Gastrocnemius medialis (tissue), 4 donors: ENCODE measurements at regions not wholly inside any gene's neighbourhood (a gene's known extent, or its start where the extent isn't known, plus 50 kb on each side); places are given as distances from the start of the nearest gene placed in this dataset.

Source experiments
- ATAC-seq, 2 donors: fragments of 150-250 bp; one replicate each; pipeline ENCODE4 v1.9.1; 2016
- DNase-seq, 2 donors: peaks; one replicate each; pipeline ENCODE4 v3.0.0-alpha.2; 2019
- H3K27ac ChIP-seq, 4 donors: fragments of 200-600 bp; sonication (generic); 1 replicate in 1 of 4; 2 replicates in 3 of 4; pipeline ENCODE4 v1.5.1; 2016 to 2018; ENCODE audit warnings: mild to moderate bottlenecking in 2 of 4, moderate library complexity in 1 of 4
- H3K27me3 ChIP-seq, 3 donors: fragments of 200-600 bp; sonication (generic) in 2 of 3; 1 replicate in 1 of 3; 2 replicates in 2 of 3; pipeline versions ENCODE4 v1.5.1 to v1.6.0; 2016 to 2019; ENCODE audit warnings: mild to moderate bottlenecking in 1 of 3, moderate library complexity in 1 of 3
- H3K36me3 ChIP-seq, 2 donors: fragments of 200-600 bp; sonication (generic) in 1 of 2; one replicate each; pipeline ENCODE4 v1.5.1; 2017 to 2018
- H3K4me1 ChIP-seq, 2 donors: fragments of 200-600 bp; sonication (generic) in 1 of 2; one replicate each; pipeline ENCODE4 v1.5.1; 2016 to 2017; ENCODE audit warnings: mild to moderate bottlenecking in 2 of 2
- H3K4me3 ChIP-seq, 4 donors: fragments of 200-600 bp; sonication (generic) in 3 of 4; 1 replicate in 1 of 4; 2 replicates in 3 of 4; pipeline ENCODE4 v1.5.1; 2016 to 2019; ENCODE audit warnings: mild to moderate bottlenecking in 2 of 4
- H3K9me3 ChIP-seq, 3 donors: fragments of 200-600 bp; sonication (generic) in 2 of 3; 1 replicate in 1 of 3; 2 replicates in 2 of 3; pipeline ENCODE4 v1.5.1; 2016 to 2019
- CTCF ChIP-seq, 5 experiments: fragments of 450-650 bp in 3 of 5; fragments of 200-600 bp in 2 of 5; sonication (generic) in 2 of 5; IDR thresholded peaks in 4 of 5; conservative IDR thresholded peaks in 1 of 5; 1 replicate in 4 of 5; 2 replicates in 1 of 5; pipeline ENCODE4 v1.5.1; 2016 to 2019; ENCODE audit warnings: antibody characterized with exemption in 5 of 5, mild to moderate bottlenecking in 3 of 5, moderate library complexity in 3 of 5
- POLR2A ChIP-seq, 2 donors: fragments of 450-650 bp; IDR thresholded peaks; one replicate each; pipeline ENCODE4 v1.6.1; 2017; ENCODE audit warnings: antibody characterized with exemption in 2 of 2, mild to moderate bottlenecking in 2 of 2, moderate library complexity in 2 of 2
- in situ Hi-C, 4 donors: fragments of 200-750 bp; cut with MboI; loops; one replicate each; pipeline versions ENCODE4 v1.15.0 to v1.8.0; 2017; ENCODE audit warnings: low sequenced_read_pairs in 4 of 4
- intact Hi-C: fragments of 100-400 bp; cut with DNase I; formaldehyde crosslinking; loops from one replicate; pipeline ENCODE4 v1.15.1; 2023; ENCODE audit warnings: low total_unique reads

DNA sequence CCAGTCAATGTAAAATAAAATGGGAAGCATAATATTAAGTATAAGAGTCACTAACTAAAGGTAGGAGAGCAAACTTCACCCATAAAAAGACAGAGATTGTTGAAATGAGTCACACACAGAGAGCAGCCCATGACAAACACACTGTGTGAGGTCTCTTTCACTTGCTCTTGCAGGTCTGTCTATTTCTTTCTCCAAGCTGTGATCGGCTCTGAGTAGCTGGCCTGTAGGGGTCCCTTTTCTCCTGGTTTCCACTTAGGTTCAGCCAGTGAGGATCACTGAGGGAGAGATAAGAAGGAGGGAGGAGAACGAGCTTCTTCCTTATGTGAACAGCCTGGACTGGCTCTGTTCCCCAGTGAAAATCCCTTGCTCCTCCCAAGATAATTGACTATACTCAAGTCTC is 133.7 kb upstream of the HS3ST3A1 start:
- Histone ChIP-seq H3K4me1 (no peaks in the 10 kb centered on the region), H3K27ac (no peak overlapping the region), H3K27me3 (no peaks in the 10 kb centered on the region), H3K9me3 (no peaks in the 10 kb centered on the region), H3K36me3 (no peaks in the 10 kb centered on the region), H3K4me3 (no peak overlapping the region)
- intact Hi-C loops, result no loop called here
- ATAC-seq, result no peak
- in situ Hi-C loops, result no loop called here
- no peak for DNase-seq
- TF ChIP-seq CTCF (IDR thresholded peaks at IDR 0.05 in 4 of 5, conservative IDR thresholded peaks at IDR 0.05 in 1 of 5), result no peak
- no peak for TF ChIP-seq POLR2A (IDR thresholded peaks at IDR 0.05)

DNA sequence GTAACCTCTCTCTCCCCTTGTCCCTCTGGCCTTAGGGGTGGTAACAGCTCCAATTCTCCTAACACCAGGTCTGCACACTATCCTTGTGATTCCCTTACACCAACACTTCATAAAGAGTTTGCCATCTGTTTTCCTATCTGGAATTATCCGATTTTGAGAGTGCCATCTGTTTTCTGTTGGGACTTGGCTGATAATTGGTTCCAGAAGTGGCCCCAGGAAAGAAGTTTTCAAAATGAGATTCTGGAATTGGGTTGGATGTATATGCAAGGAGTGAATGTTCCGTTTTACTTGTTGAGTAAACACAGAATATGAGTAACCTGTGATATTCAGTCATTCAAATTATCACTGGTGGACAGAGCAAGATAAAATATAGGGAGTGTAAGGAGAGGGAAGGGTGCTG is 134.1 kb upstream of the HS3ST3A1 start:
- Histone ChIP-seq H3K36me3 (no peaks in the 10 kb centered on the region), H3K4me1 (no peaks in the 10 kb centered on the region), H3K27me3 (no peaks in the 10 kb centered on the region), H3K9me3 (no peaks in the 10 kb centered on the region), H3K4me3 (no peak overlapping the region), H3K27ac (no peak overlapping the region)
- intact Hi-C loops (no loop called here), in situ Hi-C loops (no loop called here)
- TF ChIP-seq CTCF (IDR thresholded peaks at IDR 0.05 in 4 of 5, conservative IDR thresholded peaks at IDR 0.05 in 1 of 5), result no peak
- TF ChIP-seq POLR2A (IDR thresholded peaks at IDR 0.05), result no peak
- ATAC-seq (no peak), DNase-seq (no peak)

DNA sequence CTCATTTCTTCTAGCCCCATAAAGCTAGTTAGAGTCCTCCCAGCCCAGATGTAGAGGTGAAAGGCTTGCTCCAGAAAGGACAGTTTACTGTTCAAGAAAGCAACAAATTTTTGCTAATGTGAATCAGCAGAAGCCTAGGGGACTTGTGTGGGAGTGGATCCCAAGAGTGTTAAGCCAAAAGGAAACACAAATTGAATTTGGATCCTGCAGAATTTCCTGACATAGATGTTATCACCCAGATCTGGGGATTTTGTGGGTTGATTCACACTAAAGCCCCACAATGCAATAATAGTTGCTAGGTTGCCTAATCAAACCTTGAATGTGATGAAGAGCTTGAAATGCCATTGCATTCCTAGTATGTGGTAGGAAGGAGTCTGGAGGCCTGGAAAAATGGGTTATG is 135.2 kb upstream of the HS3ST3A1 start:
- Histone ChIP-seq H3K36me3 (no peaks in the 10 kb centered on the region), H3K27ac (no peak overlapping the region), H3K4me3 (no peak overlapping the region), H3K9me3 (no peaks in the 10 kb centered on the region), H3K27me3 (no peaks in the 10 kb centered on the region), H3K4me1 (no peaks in the 10 kb centered on the region)
- DNase-seq (no peak), ATAC-seq (no peak)
- intact Hi-C loops (no loop called here), in situ Hi-C loops (no loop called here)
- TF ChIP-seq CTCF (IDR thresholded peaks at IDR 0.05 in 4 of 5, conservative IDR thresholded peaks at IDR 0.05 in 1 of 5) (no peak), POLR2A (IDR thresholded peaks at IDR 0.05) (no peak)

DNA sequence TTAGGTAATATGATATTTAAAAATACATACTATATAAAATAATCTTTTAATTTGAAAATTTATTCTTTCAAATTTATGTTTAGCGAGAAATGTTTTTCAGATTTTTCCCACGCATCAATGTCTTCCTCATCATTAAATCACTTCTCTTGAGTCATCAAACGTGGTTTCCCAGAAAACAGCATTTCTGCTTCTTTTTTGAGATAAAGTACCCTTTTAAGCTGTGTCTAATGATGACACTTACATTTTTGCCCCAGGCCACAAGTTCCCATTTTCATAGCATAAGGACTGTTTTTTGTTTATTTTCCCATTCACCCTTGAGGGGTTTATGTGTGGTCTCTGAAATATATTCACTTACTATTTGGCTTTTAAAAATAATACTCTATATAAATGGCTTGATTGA is 139.0 kb upstream of the HS3ST3A1 start:
- Histone ChIP-seq H3K9me3 (no peaks in the 10 kb centered on the region), H3K27me3 (no peaks in the 10 kb centered on the region), H3K36me3 (no peaks in the 10 kb centered on the region), H3K4me3 (no peak overlapping the region), H3K4me1 (no peaks in the 10 kb centered on the region), H3K27ac (no peak overlapping the region)
- in situ Hi-C loops, result no loop called here
- DNase-seq (no peak), ATAC-seq (no peak)
- intact Hi-C loops, result no loop called here
- TF ChIP-seq CTCF (IDR thresholded peaks at IDR 0.05 in 4 of 5, conservative IDR thresholded peaks at IDR 0.05 in 1 of 5) (no peak), POLR2A (IDR thresholded peaks at IDR 0.05) (no peak)

GRCh38 chr17:13741744-13742143 is 140.0 kb upstream of the HS3ST3A1 start:
- in situ Hi-C loops, result no loop called here
- intact Hi-C loops, result no loop called here

More at GRCh38 chr17:13741744-13742143, 140.0 kb upstream of the HS3ST3A1 start:
- Histone ChIP-seq H3K4me1 (no peaks in the 10 kb centered on the region), H3K4me3 (no peak overlapping the region), H3K9me3 (no peaks in the 10 kb centered on the region), H3K36me3 (no peaks in the 10 kb centered on the region), H3K27me3 (no peaks in the 10 kb centered on the region), H3K27ac (no peak overlapping the region)
- DNase-seq, result no peak
- no peak for TF ChIP-seq POLR2A (IDR thresholded peaks at IDR 0.05)
- TF ChIP-seq CTCF (IDR thresholded peaks at IDR 0.05 in 4 of 5, conservative IDR thresholded peaks at IDR 0.05 in 1 of 5), result no peak
- ATAC-seq, result no peak
